Activated naive CD4-positive, alpha-beta T cell treated with anti-CD3 and anti-CD28 coated beads for 36 hours (primary cell): ENCODE measurements at regions not wholly inside any gene's neighbourhood (a gene's known extent, or its start where the extent isn't known, plus 50 kb on each side); places are given as distances from the start of the nearest gene placed in this dataset.

ENCODE experiments used
- CTCF ChIA-PET: fragments of 350-600 bp; sonication (Branson Sonifier 250); formaldehyde crosslinking; loops from one replicate; lab custom pipeline; 2021; ENCODE audit warnings: antibody characterized with exemption; lab: Charles Lee
- DNase-seq: peaks from one replicate; pipeline ENCODE4 v3.0.0-alpha.2; 2020
- H3K27ac Mint-ChIP-seq: one replicate; pipeline ENCODE4 v1.8.0; 2021; ENCODE audit warnings: mild to moderate bottlenecking, mixed read lengths
- H3K27me3 Mint-ChIP-seq: one replicate; pipeline ENCODE4 v1.8.0; 2021; ENCODE audit warnings: low read depth, mixed read lengths
- H3K36me3 Mint-ChIP-seq: one replicate; pipeline ENCODE4 v1.8.0; 2021; ENCODE audit warnings: low read depth, mixed read lengths
- H3K4me1 Mint-ChIP-seq: one replicate; pipeline ENCODE4 v1.8.0; 2021; ENCODE audit warnings: low read depth, mixed read lengths
- H3K4me3 Mint-ChIP-seq: one replicate; pipeline ENCODE4 v1.8.0; 2021; ENCODE audit warnings: mild to moderate bottlenecking, moderate library complexity, mixed read lengths
- H3K9me3 Mint-ChIP-seq: one replicate; pipeline ENCODE4 v1.8.0; 2021; ENCODE audit warnings: mixed read lengths
- intact Hi-C: fragments of 100-400 bp; cut with micrococcal nuclease; formaldehyde crosslinking; loops from one replicate; pipeline ENCODE4 v1.15.1; 2023

GRCh38 chr12:113676117-113676516 is 204.4 kb upstream of the LHX5 start:
- intact Hi-C loops = no loop called here
- no peaks in the 10 kb centered on the region for H3K9me3 Mint-ChIP-seq
- CTCF ChIA-PET = no interaction called here
- peaks cover 8% of the 10 kb centered on the region for H3K27me3 Mint-ChIP-seq
- H3K4me1 Mint-ChIP-seq = no peaks in the 10 kb centered on the region
- no peak for DNase-seq
- no peak overlapping the region for H3K27ac Mint-ChIP-seq
- H3K36me3 Mint-ChIP-seq = no peaks in the 10 kb centered on the region
- H3K4me3 Mint-ChIP-seq = no peak overlapping the region

DNA sequence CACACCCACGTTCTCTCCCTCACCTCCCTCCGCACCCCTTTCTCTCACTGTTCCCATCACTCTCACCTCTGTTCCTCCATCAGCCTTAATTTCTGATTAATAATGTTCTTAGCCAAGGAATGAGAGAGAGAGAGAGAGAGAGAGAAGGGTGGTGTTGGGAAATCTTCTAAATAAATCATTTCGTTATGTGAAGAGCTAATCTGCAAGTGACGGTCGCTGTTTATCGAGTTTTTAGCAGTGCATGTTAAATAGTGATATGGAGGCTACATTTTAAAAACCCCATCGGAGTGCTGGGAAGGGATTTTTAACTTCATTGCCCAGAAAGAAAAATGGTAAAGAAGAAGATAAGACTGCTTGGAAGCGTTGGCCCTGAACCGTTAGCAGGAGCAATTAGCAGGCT is 203.3 kb upstream of the LHX5 start:
- Mint-ChIP-seq H3K9me3 (no peaks in the 10 kb centered on the region), H3K36me3 (no peaks in the 10 kb centered on the region), H3K27ac (no peak overlapping the region), H3K27me3 (peaks cover 17% of the 10 kb centered on the region), H3K4me3 (no peak overlapping the region), H3K4me1 (no peaks in the 10 kb centered on the region)
- DNase-seq = no peak
- intact Hi-C loops = no loop called here
- CTCF ChIA-PET = no interaction called here

DNA sequence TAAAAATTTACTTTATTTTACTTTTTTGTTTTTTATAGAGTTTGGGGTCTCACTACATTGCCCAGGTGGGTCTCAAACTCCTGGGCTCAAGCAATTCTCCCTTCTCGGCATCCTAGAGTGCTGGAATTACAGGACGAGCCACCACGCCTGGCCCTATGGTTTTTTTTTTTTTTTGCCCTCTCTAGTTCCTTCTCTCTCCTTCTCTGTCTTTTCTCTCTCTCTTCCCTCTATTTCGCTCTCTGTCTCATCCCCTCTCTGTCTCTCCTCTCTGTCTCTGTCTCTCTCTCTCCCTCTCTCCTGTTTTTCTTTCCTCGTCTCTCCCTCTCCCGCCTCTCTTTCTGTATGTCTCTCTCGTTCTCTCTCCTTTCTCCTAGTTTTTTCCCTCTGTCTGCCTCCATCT is 202.6 kb upstream of the LHX5 start:
- Mint-ChIP-seq H3K4me1 (no peaks in the 10 kb centered on the region), H3K9me3 (no peaks in the 10 kb centered on the region), H3K27ac (no peak overlapping the region), H3K4me3 (no peak overlapping the region), H3K36me3 (no peaks in the 10 kb centered on the region), H3K27me3 (peaks cover 24% of the 10 kb centered on the region)
- CTCF ChIA-PET = no interaction called here
- intact Hi-C loops = no loop called here
- no peak for DNase-seq

DNA sequence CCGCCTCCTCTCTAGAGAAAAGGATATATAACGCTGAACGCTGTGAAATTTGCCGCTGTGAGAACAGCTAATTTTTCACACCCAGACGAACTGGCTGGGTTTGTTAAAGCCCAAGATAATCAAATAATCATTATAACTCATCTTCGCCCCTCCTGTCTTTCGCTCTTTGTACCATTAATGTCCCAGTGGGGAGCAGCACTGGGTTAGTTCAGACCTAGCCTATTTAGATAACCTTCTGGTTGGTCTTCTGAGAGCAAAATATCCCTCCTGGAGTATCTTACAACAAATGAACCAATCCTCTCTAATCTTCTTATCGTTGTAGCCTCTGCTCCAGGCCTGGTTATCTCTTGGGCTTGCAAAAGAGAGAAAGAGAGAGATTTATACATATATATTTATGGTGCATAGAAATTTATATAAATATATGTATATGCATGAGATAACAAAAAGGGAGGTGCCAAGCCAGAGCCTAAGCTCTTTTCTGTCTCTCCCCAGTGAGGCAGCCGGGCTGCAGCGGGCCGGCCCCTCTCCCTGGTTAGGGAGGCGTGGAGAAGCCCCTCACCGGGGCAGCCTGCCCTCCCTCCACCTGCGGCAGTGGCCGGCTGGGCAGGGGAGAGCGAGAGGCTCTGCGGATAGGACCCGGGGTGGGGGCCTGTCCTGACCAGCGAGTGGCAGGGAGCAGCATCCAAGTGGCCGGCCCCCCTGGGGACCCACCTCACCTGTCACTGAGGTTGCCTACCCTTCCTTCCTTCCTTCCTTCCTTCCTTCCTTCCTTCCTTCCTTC is 202.0 kb upstream of the LHX5 start:
- no peaks in the 10 kb centered on the region for H3K36me3 Mint-ChIP-seq
- intact Hi-C loops = no loop called here
- H3K4me1 Mint-ChIP-seq = no peaks in the 10 kb centered on the region
- H3K4me3 Mint-ChIP-seq = no peak overlapping the region
- CTCF ChIA-PET = no interaction called here
- H3K9me3 Mint-ChIP-seq = no peaks in the 10 kb centered on the region
- H3K27ac Mint-ChIP-seq = no peak overlapping the region
- no peak for DNase-seq
- H3K27me3 Mint-ChIP-seq = peaks cover 28% of the 10 kb centered on the region

- no peaks in the 10 kb centered on the region for H3K9me3 Mint-ChIP-seq
Observed at GRCh38 chr12:113670742-113671141, 199.1 kb upstream of the LHX5 start.

DNA sequence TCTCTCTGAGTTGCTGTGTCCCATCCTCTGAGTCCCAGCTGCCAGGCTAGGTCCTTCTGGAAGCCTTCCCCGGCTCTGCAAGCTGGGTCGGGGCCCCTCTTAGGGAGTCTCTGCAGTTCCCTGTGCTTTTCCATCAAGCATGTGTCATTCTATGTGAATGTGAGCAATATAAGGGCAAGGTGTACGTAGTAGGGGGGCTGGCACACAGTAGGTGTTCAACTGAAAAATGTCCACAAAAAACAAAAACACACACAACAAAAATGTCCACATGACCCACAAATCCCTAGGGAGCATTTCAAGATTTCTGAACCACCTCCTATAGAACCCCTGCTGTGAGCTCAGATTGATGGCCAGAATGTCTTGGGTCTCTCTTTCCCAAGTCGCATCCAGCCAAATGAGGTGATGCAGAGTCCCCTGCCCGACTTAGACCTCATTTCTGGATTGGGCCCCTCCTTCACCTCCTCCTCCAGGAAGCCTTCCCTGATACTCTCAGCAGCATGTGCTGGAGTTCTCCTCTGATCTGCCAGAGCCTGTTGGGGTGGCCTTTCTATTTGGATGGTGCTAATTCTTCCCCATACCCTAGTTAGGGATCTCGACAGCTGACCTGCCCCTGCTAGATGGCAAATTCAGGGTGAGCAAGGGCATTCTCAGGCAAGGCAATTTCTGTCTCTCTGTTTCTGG is 196.1 kb upstream of the LHX5 start:
- Mint-ChIP-seq H3K4me3 (no peak overlapping the region), H3K27ac (no peak overlapping the region), H3K36me3 (no peaks in the 10 kb centered on the region), H3K27me3 (peaks cover 36% of the 10 kb centered on the region), H3K9me3 (no peaks in the 10 kb centered on the region), H3K4me1 (no peaks in the 10 kb centered on the region)
- intact Hi-C loops = no loop called here
- CTCF ChIA-PET = no interaction called here
- DNase-seq = no peak

More at GRCh38 chr12:113670742-113671141, 199.1 kb upstream of the LHX5 start:
- peaks cover 36% of the 10 kb centered on the region for H3K27me3 Mint-ChIP-seq
- DNase-seq = no peak
- CTCF ChIA-PET = no interaction called here
- H3K36me3 Mint-ChIP-seq = no peaks in the 10 kb centered on the region
- intact Hi-C loops = no loop called here
- no peak overlapping the region for H3K27ac Mint-ChIP-seq
- H3K4me3 Mint-ChIP-seq = no peak overlapping the region
- H3K4me1 Mint-ChIP-seq = no peaks in the 10 kb centered on the region

DNA sequence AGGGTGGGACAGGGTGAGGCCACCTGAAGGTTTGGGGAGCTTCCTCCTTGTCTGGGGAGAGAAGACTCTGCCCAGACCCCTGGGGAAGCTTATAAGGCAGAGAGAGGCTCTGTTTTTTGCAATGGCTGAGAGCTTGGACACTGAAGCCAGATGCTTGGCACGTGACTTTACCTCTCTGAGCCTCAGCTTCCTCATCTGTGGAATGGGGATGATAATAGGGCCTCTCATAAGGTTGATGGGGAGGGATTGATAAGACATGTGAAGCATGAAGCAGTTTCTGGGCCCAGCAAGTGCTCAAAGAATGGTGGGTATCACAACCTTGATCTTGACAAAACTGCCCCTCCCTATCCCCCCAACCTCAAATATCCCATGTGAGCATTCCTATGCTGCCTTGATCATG is 195.4 kb upstream of the LHX5 start:
- H3K4me3 Mint-ChIP-seq = no peak overlapping the region
- CTCF ChIA-PET = no interaction called here
- no peak for DNase-seq
- no peaks in the 10 kb centered on the region for H3K36me3 Mint-ChIP-seq
- peaks cover 36% of the 10 kb centered on the region for H3K27me3 Mint-ChIP-seq
- intact Hi-C loops = no loop called here
- no peaks in the 10 kb centered on the region for H3K9me3 Mint-ChIP-seq
- H3K27ac Mint-ChIP-seq = no peak overlapping the region
- H3K4me1 Mint-ChIP-seq = no peaks in the 10 kb centered on the region

GRCh38 chr12:113666223-113666622 is 194.6 kb upstream of the LHX5 start:
- CTCF ChIA-PET = interaction anchor here (0.7 kb wide), 1 partner anchor 241 kb away, joined by 3 read pairs; no protein-coding TSS in a partner anchor

DNA sequence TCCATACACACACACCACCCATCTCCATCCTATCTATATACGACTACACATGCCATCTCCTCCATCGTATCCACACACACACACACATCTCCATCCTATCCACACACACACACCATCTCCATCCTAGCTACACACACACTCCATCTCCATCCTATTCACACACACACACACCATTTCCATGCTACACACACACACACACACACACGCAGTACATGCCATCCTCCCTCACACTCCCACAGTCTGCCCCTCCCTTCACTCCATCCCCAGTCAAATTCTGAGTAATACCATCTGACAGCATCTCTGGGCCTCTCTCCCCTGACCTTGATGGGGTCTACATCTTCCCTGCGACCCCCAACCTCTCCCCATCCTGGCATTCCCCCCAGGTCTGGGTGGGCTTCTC is 193.8 kb upstream of the LHX5 start:
- Mint-ChIP-seq H3K4me3 (no peak overlapping the region), H3K9me3 (no peaks in the 10 kb centered on the region), H3K36me3 (no peaks in the 10 kb centered on the region), H3K27me3 (peaks cover 26% of the 10 kb centered on the region), H3K4me1 (no peaks in the 10 kb centered on the region), H3K27ac (no peak overlapping the region)
- CTCF ChIA-PET = no interaction called here
- intact Hi-C loops = no loop called here
- no peak for DNase-seq

More at GRCh38 chr12:113666223-113666622, 194.6 kb upstream of the LHX5 start:
- Mint-ChIP-seq H3K36me3 (no peaks in the 10 kb centered on the region), H3K4me3 (no peak overlapping the region), H3K27me3 (peaks cover 31% of the 10 kb centered on the region), H3K4me1 (no peaks in the 10 kb centered on the region), H3K27ac (no peak overlapping the region), H3K9me3 (no peaks in the 10 kb centered on the region)
- intact Hi-C loops = no loop called here
- no peak for DNase-seq

GRCh38 chr12:113664224-113664681 is 192.6 kb upstream of the LHX5 start:
- Mint-ChIP-seq H3K27me3 (peaks cover 15% of the 10 kb centered on the region), H3K9me3 (no peaks in the 10 kb centered on the region)
- CTCF ChIA-PET = no interaction called here

GRCh38 chr12:113663396-113663795 is 191.7 kb upstream of the LHX5 start:
- Mint-ChIP-seq H3K9me3 (peaks cover 1% of the 10 kb centered on the region), H3K27ac (no peak overlapping the region), H3K4me3 (no peak overlapping the region), H3K27me3 (peaks cover 11% of the 10 kb centered on the region), H3K4me1 (no peaks in the 10 kb centered on the region), H3K36me3 (no peaks in the 10 kb centered on the region)
- CTCF ChIA-PET = no interaction called here
- no peak for DNase-seq
- intact Hi-C loops = no loop called here

More at GRCh38 chr12:113664224-113664681, 192.6 kb upstream of the LHX5 start:
- DNase-seq = no peak
- Mint-ChIP-seq H3K36me3 (no peaks in the 10 kb centered on the region), H3K4me3 (no peak overlapping the region), H3K4me1 (no peaks in the 10 kb centered on the region), H3K27ac (no peak overlapping the region)
- intact Hi-C loops = no loop called here

- intact Hi-C loops = no loop called here
- H3K4me1 Mint-ChIP-seq = no peaks in the 10 kb centered on the region
- H3K4me3 Mint-ChIP-seq = no peak overlapping the region
- DNase-seq = no peak
- H3K27ac Mint-ChIP-seq = no peak overlapping the region
- H3K27me3 Mint-ChIP-seq = peaks cover under 1% of the 10 kb centered on the region
- peaks cover 5% of the 10 kb centered on the region for H3K9me3 Mint-ChIP-seq
- no peaks in the 10 kb centered on the region for H3K36me3 Mint-ChIP-seq
- CTCF ChIA-PET = interaction anchor here (0.7 kb wide), 1 partner anchor 220 kb away, joined by 3 read pairs; no protein-coding TSS in a partner anchor
Observed at GRCh38 chr12:113660936-113661335, 189.3 kb upstream of the LHX5 start.

DNA sequence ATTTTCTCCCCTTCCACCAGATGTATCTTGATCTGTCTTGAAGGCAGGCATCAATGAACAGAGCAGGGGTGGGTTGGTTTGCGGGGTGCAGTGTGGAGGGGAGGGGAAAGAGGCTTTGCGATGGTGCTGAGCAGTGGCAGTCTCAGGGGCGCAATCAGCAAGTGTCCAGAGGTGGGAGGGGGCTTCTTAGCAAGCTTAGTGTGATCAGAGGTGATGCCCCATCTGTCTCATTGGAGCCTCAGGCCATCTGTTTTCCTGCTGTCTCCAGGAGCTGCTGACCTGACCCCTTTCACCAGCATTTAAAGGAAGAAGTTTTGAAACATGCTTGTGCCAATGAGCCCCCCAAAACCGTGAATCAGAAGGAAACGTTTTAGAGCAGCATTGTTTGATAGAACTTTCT is 187.7 kb upstream of the LHX5 start:
- DNase-seq = no peak
- intact Hi-C loops = loop anchor here (10.0 kb wide), 1 partner anchor 255 kb away; no protein-coding TSS in a partner anchor
- Mint-ChIP-seq H3K27ac (no peak overlapping the region), H3K4me1 (no peaks in the 10 kb centered on the region), H3K9me3 (peaks cover 10% of the 10 kb centered on the region), H3K36me3 (no peaks in the 10 kb centered on the region), H3K27me3 (no peaks in the 10 kb centered on the region), H3K4me3 (no peak overlapping the region)
- CTCF ChIA-PET = no interaction called here
